DOHH2 (cell line): ENCODE measurements at regions not wholly inside any gene's neighbourhood (a gene's known extent, or its start where the extent isn't known, plus 50 kb on each side); places are given as distances from the start of the nearest gene placed in this dataset.

ENCODE experiments used
- H3F3A ChIP-seq: fragments of 200-600 bp; sonication (generic), shearing (Covaris generic); 2 replicates; pipeline ENCODE4 v1.6.0; 2016; ENCODE audit warnings: antibody characterized with exemption, mild to moderate bottlenecking; ENCODE audit not compliant: control insufficient read depth, insufficient read depth
- H3K27ac ChIP-seq: fragments of 200-600 bp; sonication (generic); 2 replicates; pipeline ENCODE4 v1.5.1; 2014; ENCODE audit warnings: low read depth, mild to moderate bottlenecking, low read length, moderate library complexity
- H3K27me3 ChIP-seq: fragments of 200-600 bp; sonication (generic); 2 replicates; pipeline ENCODE4 v1.6.1; 2014; ENCODE audit warnings: mild to moderate bottlenecking, low read length, mixed read lengths; ENCODE audit not compliant: control insufficient read depth
- H3K36me3 ChIP-seq: fragments of 200-600 bp; sonication (generic); 2 replicates; pipeline ENCODE4 v1.6.1; 2014; ENCODE audit warnings: mild to moderate bottlenecking, low read length, moderate library complexity, mixed read lengths; ENCODE audit not compliant: control insufficient read depth
- H3K4me1 ChIP-seq: fragments of 200-600 bp; sonication (generic); 2 replicates; pipeline ENCODE4 v1.6.1; 2014; ENCODE audit warnings: mild to moderate bottlenecking, low read length, mixed read lengths; ENCODE audit not compliant: control insufficient read depth
- H3K4me2 ChIP-seq: fragments of 200-600 bp; sonication (generic); 2 replicates; pipeline ENCODE4 v1.6.0; 2014; ENCODE audit warnings: mild to moderate bottlenecking, low read length, moderate library complexity
- H3K4me3 ChIP-seq: fragments of 200-600 bp; sonication (generic); 2 replicates; pipeline ENCODE4 v1.5.1; 2014; ENCODE audit warnings: mild to moderate bottlenecking, low read length, mixed read lengths
- H3K79me2 ChIP-seq: fragments of 200-600 bp; sonication (generic); 2 replicates; pipeline ENCODE4 v1.6.1; 2014; ENCODE audit warnings: mild to moderate bottlenecking, low read length, mixed read lengths; ENCODE audit not compliant: control insufficient read depth
- H3K9me2 ChIP-seq: fragments of 200-600 bp; sonication (generic); replicated peaks from 2 replicates; pipeline ENCODE4 v1.6.1; 2014; ENCODE audit warnings: mild to moderate bottlenecking, low read length, mixed read lengths; ENCODE audit not compliant: control insufficient read depth
- H3K9me3 ChIP-seq: fragments of 200-600 bp; sonication (generic); 2 replicates; pipeline ENCODE4 v1.6.1; 2014; ENCODE audit warnings: antibody characterized with exemption, low read length, mixed read lengths; ENCODE audit not compliant: control insufficient read depth, insufficient read depth
- H4K20me1 ChIP-seq: fragments of 200-600 bp; sonication (generic); 2 replicates; pipeline ENCODE4 v1.6.0; 2014; ENCODE audit warnings: low read depth, mild to moderate bottlenecking, antibody characterized with exemption, low read length, moderate library complexity; ENCODE audit not compliant: control insufficient read depth, insufficient read depth
- CTCF ChIP-seq: fragments of 200-600 bp; sonication (generic); IDR thresholded peaks from one replicate; pipeline ENCODE4 v1.5.1; 2014; ENCODE audit warnings: antibody characterized with exemption, mild to moderate bottlenecking, low read depth, low read length; ENCODE audit not compliant: poor library complexity, severe bottlenecking
- EZH2phosphoT487 ChIP-seq: fragments of 200-600 bp; sonication (generic); IDR thresholded peaks from 2 replicates; pipeline ENCODE4 v1.6.1; 2017; ENCODE audit warnings: borderline replicate concordance, mild to moderate bottlenecking, antibody characterized with exemption, low read length, moderate library complexity, mixed read lengths

- Histone ChIP-seq H3K4me1 (no peaks in the 10 kb centered on the region), H3K4me2 (no peak overlapping the region), H3K9me3 (no peaks in the 10 kb centered on the region), H3K79me2 (no peaks in the 10 kb centered on the region), H3F3A (no peaks in the 10 kb centered on the region), H3K4me3 (no peak overlapping the region), H3K9me2 (no peaks in the 10 kb centered on the region), H3K27me3 (no peaks in the 10 kb centered on the region), H3K27ac (no peak overlapping the region), H3K36me3 (no peaks in the 10 kb centered on the region), H4K20me1 (no peaks in the 10 kb centered on the region)
- TF ChIP-seq CTCF = no peak
- TF ChIP-seq EZH2phosphoT487 = no peak
Observed at GRCh38 chr5:34562791-34563190, 93.3 kb upstream of the RAI14 start.

GRCh38 chr5:34563269-34563668 is 92.9 kb upstream of the RAI14 start:
- Histone ChIP-seq H3K4me1 (no peaks in the 10 kb centered on the region), H4K20me1 (no peaks in the 10 kb centered on the region), H3K79me2 (no peaks in the 10 kb centered on the region), H3K4me2 (no peak overlapping the region), H3K9me3 (no peaks in the 10 kb centered on the region), H3K9me2 (no peaks in the 10 kb centered on the region), H3F3A (no peaks in the 10 kb centered on the region), H3K4me3 (no peak overlapping the region), H3K27me3 (no peaks in the 10 kb centered on the region), H3K27ac (no peak overlapping the region), H3K36me3 (no peaks in the 10 kb centered on the region)
- TF ChIP-seq CTCF (no peak), EZH2phosphoT487 (no peak)

GRCh38 chr5:34563931-34564709 is 92.0 kb upstream of the RAI14 start:
- no peak for TF ChIP-seq CTCF
- TF ChIP-seq EZH2phosphoT487 = no peak
- Histone ChIP-seq H3K4me1 (no peaks in the 10 kb centered on the region), H3K27me3 (no peaks in the 10 kb centered on the region), H4K20me1 (no peaks in the 10 kb centered on the region), H3K79me2 (no peaks in the 10 kb centered on the region), H3K4me3 (no peak overlapping the region), H3K9me2 (no peaks in the 10 kb centered on the region), H3K27ac (no peak overlapping the region), H3K9me3 (no peaks in the 10 kb centered on the region), H3K4me2 (no peak overlapping the region), H3F3A (no peaks in the 10 kb centered on the region), H3K36me3 (no peaks in the 10 kb centered on the region)
